ENCODE measurements at regions not wholly inside any gene's neighbourhood (a gene's known extent, or its start where the extent isn't known, plus 50 kb on each side); places are given as distances from the start of the nearest gene placed in this dataset.

DNA sequence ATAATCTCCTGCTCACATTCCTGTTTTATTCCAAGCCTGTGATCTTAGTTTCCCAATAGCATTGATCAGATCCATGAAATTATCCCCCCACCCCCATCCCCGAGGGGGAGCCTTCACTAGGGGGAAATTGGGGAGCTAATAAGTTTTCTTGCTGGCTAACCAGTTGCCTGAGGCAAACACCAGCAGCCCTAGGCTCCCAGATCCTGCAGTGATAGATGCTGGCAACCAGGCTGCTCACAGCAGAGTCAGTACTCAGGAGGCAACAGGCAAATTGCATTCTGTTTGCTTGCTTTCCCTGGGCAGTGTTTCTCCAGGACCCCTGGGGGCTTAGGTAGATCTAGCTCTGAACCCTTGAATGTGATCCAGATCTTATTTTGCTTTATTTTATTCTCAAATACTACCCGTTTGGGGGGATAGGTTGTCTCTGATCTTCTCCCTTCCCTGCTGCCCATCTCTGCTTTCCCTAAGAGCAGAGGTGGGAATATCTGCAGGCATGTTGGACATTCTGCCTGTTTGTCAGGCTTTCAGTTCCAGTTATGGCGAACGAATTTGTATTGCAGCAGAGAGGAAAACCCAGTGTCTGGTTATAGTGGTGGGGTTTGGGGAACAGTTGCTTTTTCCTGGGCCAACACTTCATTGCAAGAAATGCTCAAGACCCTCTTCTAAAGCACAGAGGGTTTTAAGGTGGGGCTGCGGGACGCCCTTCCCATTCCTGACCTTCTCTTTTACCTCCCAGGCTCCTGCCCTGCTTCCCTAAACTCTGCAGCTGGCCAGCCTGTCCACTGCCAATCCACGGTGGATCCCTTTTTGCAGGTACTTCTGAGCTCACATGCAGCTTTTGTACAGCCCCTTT is 289.8 kb upstream of the PLXNA2 start:
- 65 to 82% methylated on average over 7 of the region's 7 CpGs for WGBS, 2 donors
- H3K27ac ChIP-seq = no peak overlapping the region
- H3K9me3 ChIP-seq = no peaks in the 10 kb centered on the region
- H3K4me1 ChIP-seq = peaks cover 0 to 14% (median 4%) of the 10 kb centered on the region in 4 donors
- no peak for DNase-seq
- intact Hi-C loops (cut with DNase I) = no loop called here
- H3K36me3 ChIP-seq = no peaks in the 10 kb centered on the region
- no peaks in the 10 kb centered on the region for H3K27me3 ChIP-seq
- H3K4me3 ChIP-seq = no peak overlapping the region
- TF ChIP-seq EP300 (IDR thresholded peaks at IDR 0.05) (no peak), POLR2AphosphoS5 (IDR thresholded peaks at IDR 0.05) (no peak), POLR2A (IDR thresholded peaks at IDR 0.05) (no peak)
- TF ChIP-seq, protein P1, sequence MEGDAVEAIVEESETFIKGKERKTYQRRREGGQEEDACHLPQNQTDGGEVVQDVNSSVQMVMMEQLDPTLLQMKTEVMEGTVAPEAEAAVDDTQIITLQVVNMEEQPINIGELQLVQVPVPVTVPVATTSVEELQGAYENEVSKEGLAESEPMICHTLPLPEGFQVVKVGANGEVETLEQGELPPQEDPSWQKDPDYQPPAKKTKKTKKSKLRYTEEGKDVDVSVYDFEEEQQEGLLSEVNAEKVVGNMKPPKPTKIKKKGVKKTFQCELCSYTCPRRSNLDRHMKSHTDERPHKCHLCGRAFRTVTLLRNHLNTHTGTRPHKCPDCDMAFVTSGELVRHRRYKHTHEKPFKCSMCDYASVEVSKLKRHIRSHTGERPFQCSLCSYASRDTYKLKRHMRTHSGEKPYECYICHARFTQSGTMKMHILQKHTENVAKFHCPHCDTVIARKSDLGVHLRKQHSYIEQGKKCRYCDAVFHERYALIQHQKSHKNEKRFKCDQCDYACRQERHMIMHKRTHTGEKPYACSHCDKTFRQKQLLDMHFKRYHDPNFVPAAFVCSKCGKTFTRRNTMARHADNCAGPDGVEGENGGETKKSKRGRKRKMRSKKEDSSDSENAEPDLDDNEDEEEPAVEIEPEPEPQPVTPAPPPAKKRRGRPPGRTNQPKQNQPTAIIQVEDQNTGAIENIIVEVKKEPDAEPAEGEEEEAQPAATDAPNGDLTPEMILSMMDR (IDR thresholded peaks at IDR 0.05) = no peak

DNA sequence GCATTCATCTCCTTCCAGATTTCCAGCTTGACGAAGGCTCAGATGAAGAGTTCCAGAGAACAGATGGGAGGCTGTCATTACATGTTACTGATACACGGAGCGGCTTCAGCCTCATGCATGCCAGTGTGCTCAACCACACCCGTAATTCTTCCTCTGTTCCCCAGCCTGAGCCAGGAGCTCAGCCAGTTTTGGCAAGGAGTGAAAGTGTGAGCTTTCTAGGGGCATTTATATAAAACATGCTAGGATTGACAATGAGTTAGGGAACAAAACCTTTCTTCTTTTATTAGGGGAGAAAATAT is 290.4 kb upstream of the PLXNA2 start:
- H3K27me3 ChIP-seq = no peaks in the 10 kb centered on the region
- no peak overlapping the region for H3K27ac ChIP-seq
- no peaks in the 10 kb centered on the region for H3K9me3 ChIP-seq
- WGBS, 2 donors = 57 to 65% methylated on average over 4 of the region's 4 CpGs
- TF ChIP-seq POLR2A (IDR thresholded peaks at IDR 0.05) = no peak
- no peak for TF ChIP-seq EP300 (IDR thresholded peaks at IDR 0.05)
- TF ChIP-seq, protein P1 (IDR thresholded peaks at IDR 0.05) = no peak
- no peak for TF ChIP-seq POLR2AphosphoS5 (IDR thresholded peaks at IDR 0.05)
- no peaks in the 10 kb centered on the region for H3K36me3 ChIP-seq
- H3K4me1 ChIP-seq = peaks cover 0 to 9% (median 4%) of the 10 kb centered on the region in 4 donors
- no peak for DNase-seq
- intact Hi-C loops (cut with DNase I) = no loop called here
- no peak overlapping the region for H3K4me3 ChIP-seq

DNA sequence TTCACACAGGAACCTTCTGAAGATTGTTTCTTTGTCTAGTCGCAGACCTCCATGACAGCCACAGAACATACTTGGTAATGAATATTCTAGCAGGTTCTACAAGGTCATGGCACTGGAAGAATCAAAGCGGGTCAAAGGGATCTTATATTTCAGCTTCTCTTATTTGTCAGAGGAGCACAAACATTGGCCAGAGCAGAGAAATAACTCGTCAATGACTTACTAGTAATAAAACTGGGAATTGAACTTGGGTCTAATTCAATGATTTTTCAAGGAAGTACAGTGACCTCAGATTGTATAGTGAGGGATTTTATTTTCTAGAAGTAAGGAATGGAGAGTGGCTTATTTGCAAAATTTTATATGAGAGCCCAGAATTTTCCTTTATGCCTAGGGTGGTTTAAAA is 290.8 kb upstream of the PLXNA2 start:
- peaks cover 0 to 9% (median 3%) of the 10 kb centered on the region in 4 donors for H3K4me1 ChIP-seq
- no peaks in the 10 kb centered on the region for H3K27me3 ChIP-seq
- intact Hi-C loops (cut with DNase I) = no loop called here
- no peaks in the 10 kb centered on the region for H3K9me3 ChIP-seq
- no peaks in the 10 kb centered on the region for H3K36me3 ChIP-seq
- no peak overlapping the region for H3K4me3 ChIP-seq
- 22 to 75% methylated on average over 3 of the region's 3 CpGs for WGBS, 2 donors
- DNase-seq = no peak
- H3K27ac ChIP-seq = no peak overlapping the region
- TF ChIP-seq POLR2A (IDR thresholded peaks at IDR 0.05) = no peak
- TF ChIP-seq EP300 (IDR thresholded peaks at IDR 0.05) = no peak
- no peak for TF ChIP-seq POLR2AphosphoS5 (IDR thresholded peaks at IDR 0.05)
- TF ChIP-seq, protein P1 (IDR thresholded peaks at IDR 0.05) = no peak

DNA sequence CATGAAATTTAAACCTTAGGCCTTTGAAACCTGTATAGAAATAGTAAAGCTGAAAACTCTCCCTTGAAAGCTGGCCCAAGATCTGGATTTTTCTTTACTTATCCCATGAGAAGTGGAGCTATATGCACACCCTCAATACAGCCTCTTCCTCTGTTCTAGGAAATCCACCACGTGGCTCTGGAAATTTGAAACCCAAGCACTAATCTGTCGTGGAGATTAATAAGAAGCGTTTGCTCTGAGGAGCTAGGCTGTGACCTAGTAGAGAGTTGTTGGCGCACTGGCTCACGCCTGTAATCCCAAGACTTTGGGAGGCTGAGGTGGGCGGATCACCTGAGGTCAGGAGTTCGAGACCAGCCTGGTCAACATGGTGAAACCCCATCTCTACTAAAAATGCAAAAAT is 291.3 kb upstream of the PLXNA2 start:
- Histone ChIP-seq H3K36me3 (no peaks in the 10 kb centered on the region), H3K9me3 (no peaks in the 10 kb centered on the region), H3K4me1 (peaks cover 0 to 9% (median 3%) of the 10 kb centered on the region in 4 donors), H3K27ac (no peak overlapping the region), H3K4me3 (no peak overlapping the region), H3K27me3 (no peaks in the 10 kb centered on the region)
- DNase-seq = no peak
- TF ChIP-seq, protein P1 (IDR thresholded peaks at IDR 0.05) = no peak
- TF ChIP-seq POLR2A (IDR thresholded peaks at IDR 0.05) (no peak), POLR2AphosphoS5 (IDR thresholded peaks at IDR 0.05) (no peak), EP300 (IDR thresholded peaks at IDR 0.05) (no peak)
- 70 to 78% methylated on average over 7 of the region's 7 CpGs for WGBS, 2 donors
- intact Hi-C loops (cut with DNase I) = no loop called here

DNA sequence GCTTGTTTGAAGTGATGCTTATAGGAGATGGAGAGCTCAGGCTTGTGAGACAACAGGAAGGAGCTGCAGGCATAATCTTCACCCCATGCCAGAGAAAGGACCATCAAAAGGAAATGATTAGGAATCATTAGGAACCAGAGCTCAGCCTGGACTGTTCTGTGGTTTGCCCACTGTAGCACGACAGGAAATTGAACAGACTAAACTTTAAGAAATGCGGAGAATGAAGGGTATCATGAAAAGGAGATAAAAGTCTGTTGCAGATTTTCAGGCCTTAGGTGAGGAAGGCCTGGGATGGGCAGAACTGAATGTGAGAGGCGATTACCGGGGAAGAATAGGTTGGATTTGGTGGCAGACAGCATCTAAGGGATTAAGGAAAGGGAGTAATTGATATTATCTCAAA is 292.0 kb upstream of the PLXNA2 start:
- no peak for TF ChIP-seq POLR2A (IDR thresholded peaks at IDR 0.05)
- no peak for TF ChIP-seq EP300 (IDR thresholded peaks at IDR 0.05)
- TF ChIP-seq POLR2AphosphoS5 (IDR thresholded peaks at IDR 0.05) = no peak
- TF ChIP-seq, protein P1 (IDR thresholded peaks at IDR 0.05) = no peak
- peaks cover 0 to 9% (median 3%) of the 10 kb centered on the region in 4 donors for H3K4me1 ChIP-seq
- 65 to 88% methylated on average over 4 of the region's 4 CpGs for WGBS, 2 donors
- H3K27me3 ChIP-seq = no peaks in the 10 kb centered on the region
- no peaks in the 10 kb centered on the region for H3K9me3 ChIP-seq
- intact Hi-C loops (cut with DNase I) = no loop called here
- no peaks in the 10 kb centered on the region for H3K36me3 ChIP-seq
- no peak overlapping the region for H3K27ac ChIP-seq
- no peak overlapping the region for H3K4me3 ChIP-seq
- DNase-seq = no peak

Measured in sigmoid colon (tissue), 6 donors.